SKM-1 treated with dmso at 0.1 percent for 144 hours (cell line): ENCODE measurements at regions not wholly inside any gene's neighbourhood (a gene's known extent, or its start where the extent isn't known, plus 50 kb on each side); places are given as distances from the start of the nearest gene placed in this dataset.
"Not testable (repeated sequence)": the region's sequence is repeated elsewhere in the genome, so short reads cannot be mapped to it uniquely, and the experiment has no call there.

Experiments used
- DNase-seq: peaks from one replicate; lab custom pipeline; 2025; ENCODE audit not compliant: unreplicated experiment; lab: John Stamatoyannopoulos, UW

DNA sequence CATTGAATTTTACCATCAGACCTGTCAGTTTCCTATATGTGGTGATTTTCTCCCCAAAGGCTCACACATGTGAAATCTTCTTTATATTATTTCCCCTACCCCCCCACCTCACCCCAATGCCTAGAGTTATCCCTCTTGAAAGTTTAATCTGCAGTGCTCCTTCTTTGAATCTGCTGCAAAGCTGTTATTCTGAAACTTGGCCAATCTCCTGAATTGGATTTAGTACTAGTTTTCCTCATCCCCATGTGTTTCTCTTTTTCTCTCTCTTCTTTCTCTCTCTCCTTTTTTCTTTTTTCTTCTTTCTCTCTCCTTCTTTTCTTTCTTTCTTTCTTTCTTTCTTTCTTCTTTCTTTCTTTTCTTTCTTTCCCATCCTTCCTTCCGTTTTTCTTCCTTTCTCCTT lies 886.2 kb downstream of the TYW1 start:
- no peak for DNase-seq

DNA sequence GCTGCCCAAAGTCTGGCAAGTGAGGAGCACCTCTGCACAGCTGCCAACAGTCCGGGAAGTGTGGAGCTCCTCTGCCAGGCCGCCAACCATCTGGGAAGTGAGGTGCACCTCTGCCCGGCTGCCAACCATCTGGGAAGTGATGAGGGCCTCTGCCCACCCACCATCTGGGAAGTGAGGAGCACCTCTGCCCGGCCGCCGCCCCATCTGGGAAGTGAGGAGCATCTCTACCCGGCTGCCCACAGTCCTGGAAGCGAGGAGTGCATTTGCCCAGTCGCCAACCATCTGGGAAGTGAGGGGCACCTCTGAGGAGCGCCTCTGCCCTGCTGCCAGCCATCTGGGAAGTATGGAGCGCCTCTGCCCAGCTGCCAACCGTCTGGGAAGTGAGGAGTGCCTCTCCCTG lies 893.7 kb downstream of the TYW1 start:
- no peak for DNase-seq

- no peak for DNase-seq
Observed at GRCh38 chr7:67894746-67895145, 898.1 kb downstream of the TYW1 start.

- no peak for DNase-seq
Observed at GRCh38 chr7:67896721-67897120, 900.1 kb downstream of the TYW1 start.

DNA sequence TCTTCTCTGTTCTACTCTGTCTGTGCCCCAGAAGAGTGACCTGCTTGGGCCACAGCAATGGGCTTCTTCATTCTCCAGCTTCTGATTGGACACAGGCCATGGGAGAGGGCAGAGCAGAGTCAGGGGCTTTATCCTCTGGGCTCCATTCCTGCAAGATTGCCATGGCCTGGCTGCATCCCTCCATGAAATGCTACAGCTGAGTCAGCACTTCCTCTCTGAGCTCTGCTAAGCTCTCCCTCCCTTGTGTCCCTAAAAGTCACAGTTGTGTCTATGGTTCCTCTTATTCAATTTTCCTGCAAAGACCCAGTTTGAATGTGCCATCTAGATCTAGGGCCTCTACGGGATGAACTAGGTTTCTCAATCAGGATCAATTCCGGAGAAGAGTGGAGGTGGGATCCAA lies 903.8 kb downstream of the TYW1 start:
- DNase-seq = no peak

DNA sequence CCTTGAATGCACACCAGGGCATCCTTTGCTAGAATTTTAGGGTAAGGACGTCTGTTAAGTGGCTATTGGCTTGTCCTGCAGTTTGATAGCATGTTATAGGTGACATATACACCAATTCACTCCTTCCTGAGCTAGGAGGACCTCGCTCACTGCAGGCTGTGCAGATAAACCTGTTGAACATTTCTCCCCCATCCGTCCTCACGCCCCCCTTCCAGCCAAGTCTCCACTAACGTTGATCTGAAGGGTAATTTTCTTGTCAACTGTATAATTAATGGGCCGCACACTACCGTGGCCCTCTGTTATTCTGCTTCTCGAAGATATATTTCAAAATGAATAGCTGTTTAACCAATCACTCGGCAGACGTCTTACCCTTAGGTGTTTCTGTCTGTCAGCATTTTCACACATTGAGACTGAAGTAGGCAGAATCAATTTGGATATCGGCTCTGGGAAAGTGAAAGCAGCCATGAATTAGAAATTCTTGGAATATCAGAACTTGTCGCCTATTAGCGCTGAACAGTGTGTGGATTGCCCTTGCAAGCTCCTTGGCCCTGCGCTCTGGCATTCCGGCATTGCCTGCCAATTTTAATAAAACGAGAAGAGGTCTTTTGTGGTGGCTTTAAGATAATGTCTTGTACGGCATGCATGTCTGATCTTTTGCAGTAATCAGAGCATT lies 905.3 kb downstream of the TYW1 start:
- DNase-seq = no peak

DNA sequence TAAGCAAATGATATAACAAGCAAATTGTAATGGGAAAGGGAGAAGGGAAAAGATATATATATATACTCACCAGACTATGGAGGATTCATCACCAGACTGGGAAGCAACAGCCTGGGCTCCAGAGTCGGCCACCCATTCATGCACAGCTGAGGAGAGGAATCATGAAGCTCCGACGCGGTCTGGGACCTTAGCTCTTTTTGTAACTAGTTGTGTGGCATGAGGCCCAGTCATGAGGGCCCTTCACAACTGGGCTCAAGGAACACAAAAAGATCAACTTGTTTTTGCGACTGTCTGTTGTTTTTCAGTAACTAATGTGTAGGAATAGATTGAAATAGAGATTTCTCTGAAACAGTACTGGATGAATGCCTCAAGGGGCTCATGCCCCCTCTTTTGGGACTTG lies 911.2 kb downstream of the TYW1 start:
- no peak for DNase-seq

DNA sequence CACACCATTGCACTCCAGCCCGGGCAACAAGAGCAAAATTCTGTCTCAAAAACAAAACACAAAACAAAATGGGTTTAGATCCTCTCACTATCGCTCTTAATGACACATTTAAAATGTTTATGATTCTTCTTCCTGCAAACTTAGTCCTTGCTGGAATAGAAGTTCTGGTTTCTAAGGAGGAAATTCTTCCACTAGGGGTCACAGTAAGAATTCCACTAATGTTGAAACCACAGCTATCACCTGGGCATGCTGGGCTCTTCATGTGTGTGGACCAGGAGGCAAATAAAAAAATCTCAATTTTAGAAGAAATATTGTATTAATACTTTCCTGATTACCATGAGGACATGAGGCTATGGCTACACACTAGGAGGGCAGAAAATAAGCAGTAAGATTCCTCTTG lies 915.8 kb downstream of the TYW1 start:
- DNase-seq = no peak

DNA sequence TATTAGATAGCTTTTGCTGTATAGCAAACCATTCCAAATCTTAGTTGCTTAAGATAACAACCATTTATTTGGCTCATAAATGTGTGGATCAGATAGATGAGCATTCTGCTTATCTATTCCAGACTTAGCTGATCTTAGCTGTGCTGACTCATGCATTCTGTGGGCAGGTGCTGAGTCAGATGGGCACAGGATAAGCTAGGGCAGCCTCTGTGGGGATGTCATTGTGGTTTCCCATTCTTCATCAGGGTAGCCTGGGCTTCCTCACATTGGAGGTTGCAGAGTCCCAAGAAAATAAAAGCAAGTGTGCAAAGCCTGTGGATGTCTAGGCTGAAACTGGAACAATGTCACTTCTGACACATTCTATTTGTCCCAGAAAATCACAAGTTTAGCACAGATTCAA lies 917.0 kb downstream of the TYW1 start:
- DNase-seq = no peak

- DNase-seq = not testable (repeated sequence)
Observed at GRCh38 chr7:67916111-67916510, 919.5 kb downstream of the TYW1 start.

- no peak for DNase-seq
Observed at GRCh38 chr7:67916571-67917436, 920.2 kb downstream of the TYW1 start.

DNA sequence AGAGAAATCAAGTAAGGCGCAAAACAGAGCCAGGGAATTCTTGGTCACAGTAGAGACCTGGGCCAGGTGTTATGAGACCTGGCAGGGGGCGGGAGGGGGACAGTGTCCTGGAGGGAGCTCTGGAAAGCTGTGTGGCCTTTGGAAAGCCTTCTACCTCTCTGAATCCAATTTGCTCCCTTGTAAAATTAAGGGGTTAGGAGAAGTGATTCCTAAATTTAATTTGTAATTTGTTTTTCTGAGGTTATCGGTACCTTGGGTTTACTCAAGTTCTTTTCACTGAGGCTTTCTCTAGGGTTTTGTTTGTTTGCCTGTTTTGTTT lies 920.8 kb downstream of the TYW1 start:
- no peak for DNase-seq

DNA sequence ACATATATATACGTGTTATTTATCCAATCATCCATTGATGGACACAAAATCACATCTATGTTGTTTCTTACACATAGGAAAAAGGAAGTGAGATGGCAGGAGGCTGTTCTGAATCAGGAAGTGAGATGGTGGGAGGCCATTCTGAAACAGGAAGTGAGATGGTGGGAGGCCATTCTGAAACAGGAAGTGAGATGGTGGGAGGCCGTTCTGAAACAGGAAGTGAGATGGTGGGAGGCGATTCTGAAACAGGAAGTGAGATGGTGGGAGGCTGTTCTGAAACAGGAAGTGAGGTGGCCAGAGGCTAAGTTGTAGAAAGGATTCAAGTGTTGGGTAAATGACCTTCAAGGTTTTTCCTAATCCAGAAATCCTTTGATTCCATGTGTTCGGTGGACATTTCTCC lies 921.5 kb downstream of the TYW1 start:
- peak; percentile 75 for DNase-seq

- no peak for DNase-seq
Observed at GRCh38 chr7:67923286-67923685, 926.7 kb downstream of the TYW1 start.

- DNase-seq = no peak
Observed at GRCh38 chr7:67928141-67928540, 931.5 kb downstream of the TYW1 start.

- not testable (repeated sequence) for DNase-seq
Observed at GRCh38 chr7:67936447-67936846, 939.8 kb downstream of the TYW1 start.

DNA sequence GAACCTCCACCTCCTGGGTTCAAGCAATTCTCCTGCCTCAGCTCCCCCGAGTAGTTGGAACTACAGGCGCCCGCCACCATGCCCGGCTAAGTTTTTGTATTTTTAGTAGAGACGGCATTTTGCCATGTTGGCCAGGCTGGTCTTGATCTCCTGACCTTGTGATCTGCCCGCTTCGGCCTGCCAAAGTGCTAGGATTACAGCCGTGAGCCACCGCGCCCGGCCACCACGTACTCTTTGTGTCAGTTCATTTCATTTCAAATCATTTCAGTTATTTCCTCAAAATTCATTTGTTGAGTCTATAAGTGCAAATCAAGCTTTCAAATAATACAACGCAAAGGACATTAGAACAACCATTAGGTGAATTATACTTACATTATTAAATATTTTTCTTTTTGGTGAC lies 943.8 kb downstream of the TYW1 start:
- no peak for DNase-seq

DNA sequence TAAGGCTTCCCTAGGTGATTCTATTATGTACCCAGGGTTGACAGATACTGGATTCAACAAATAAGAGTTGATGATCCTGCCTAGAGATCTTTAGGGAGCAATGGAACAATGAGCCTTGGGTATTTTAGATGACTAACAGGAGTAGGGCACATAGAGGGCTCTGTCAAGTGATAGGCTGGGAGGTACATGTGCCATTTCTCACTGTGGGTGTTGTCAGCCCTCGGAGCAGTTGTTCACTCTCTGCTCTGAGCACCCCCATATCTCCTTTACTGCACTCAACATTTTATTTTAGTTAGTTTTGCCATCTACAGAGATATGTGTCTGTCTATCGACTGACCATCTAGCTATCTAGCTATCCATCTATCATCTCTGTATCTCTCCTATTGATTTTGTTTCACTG lies 950.6 kb downstream of the TYW1 start:
- DNase-seq = no peak

DNA sequence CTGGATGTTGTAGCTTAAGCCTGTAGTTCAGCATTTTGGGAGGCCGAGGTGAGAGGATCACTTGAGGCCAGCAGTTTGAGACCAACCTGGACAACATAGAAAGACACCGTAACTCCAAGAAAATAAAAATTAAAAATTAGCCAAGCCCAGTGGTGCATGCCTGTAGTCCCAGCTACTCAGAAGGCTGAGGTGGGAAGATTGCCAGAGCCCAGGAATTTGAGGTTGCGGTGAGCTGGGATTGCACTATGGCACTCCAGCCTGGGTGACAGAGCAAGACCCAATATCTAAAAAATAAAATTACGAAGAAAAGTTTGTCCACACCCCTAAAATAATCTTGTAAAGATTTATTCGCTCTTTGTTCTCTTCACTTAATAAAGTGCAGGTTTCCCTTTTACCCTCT lies 951.0 kb downstream of the TYW1 start:
- no peak for DNase-seq

GRCh38 chr7:67950321-67951083 lies 953.9 kb downstream of the TYW1 start:
- DNase-seq = no peak

- DNase-seq = no peak
Observed at GRCh38 chr7:67955061-67955460, 958.4 kb downstream of the TYW1 start.

DNA sequence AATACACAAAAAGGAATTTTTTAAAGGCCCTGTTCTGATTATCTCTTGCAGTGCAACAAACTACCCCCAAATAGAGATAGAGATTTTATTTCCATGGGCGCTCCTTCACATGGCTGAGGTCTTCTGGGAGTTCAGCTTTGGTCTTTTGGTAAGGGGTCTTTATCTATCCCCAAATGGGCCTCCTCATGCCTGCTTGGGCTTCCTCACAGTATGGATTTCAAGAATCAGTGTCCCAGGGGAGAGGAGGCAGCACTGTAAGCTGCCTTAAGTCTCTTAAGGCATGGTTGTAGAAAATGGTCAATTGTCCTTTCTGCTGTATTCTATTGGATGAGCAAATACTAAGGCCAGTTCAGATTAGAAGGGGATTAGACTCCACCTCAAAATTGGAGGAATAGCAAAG lies 966.2 kb downstream of the TYW1 start:
- no peak for DNase-seq
